Fibroblast of lung (primary cell): ENCODE measurements at regions not wholly inside any gene's neighbourhood (a gene's known extent, or its start where the extent isn't known, plus 50 kb on each side); places are given as distances from the start of the nearest gene placed in this dataset.

ENCODE experiments used
- DNase-seq, 2 donors: peaks; one replicate each; pipeline versions ENCODE4 v3.0.0 to v3.0.0-alpha.2; 2010; ENCODE audit warnings: low read depth in 2 of 2
- H2AFZ ChIP-seq: 2 replicates; pipeline ENCODE4 v1.5.1; 2012; ENCODE audit warnings: low read length, control low read depth, inconsistent platforms
- H3K27ac ChIP-seq: 2 replicates; pipeline ENCODE4 v1.5.1; 2011; ENCODE audit warnings: low read length, control low read depth; ENCODE audit not compliant: insufficient read depth
- H3K27me3 ChIP-seq: 2 replicates; pipeline ENCODE4 v1.5.1; 2011; ENCODE audit warnings: mild to moderate bottlenecking, low read length; ENCODE audit not compliant: control insufficient read depth, insufficient read depth
- H3K36me3 ChIP-seq: 2 replicates; pipeline ENCODE4 v1.5.1; 2011; ENCODE audit warnings: low read length; ENCODE audit not compliant: control insufficient read depth, insufficient read depth
- H3K4me1 ChIP-seq: 2 replicates; pipeline ENCODE4 v1.5.1; 2011; ENCODE audit warnings: low read length; ENCODE audit not compliant: control insufficient read depth, insufficient read depth; ENCODE audit errors: extremely low read depth
- H3K4me2 ChIP-seq: 2 replicates; pipeline ENCODE4 v1.5.1; 2011; ENCODE audit warnings: low read length, control low read depth; ENCODE audit not compliant: insufficient read depth; ENCODE audit errors: extremely low read depth
- H3K4me3 ChIP-seq, 4 experiments: fragments of 200-600 bp in 1 of 4; sonication (generic) in 1 of 4; replicated peaks in 1 of 4; 2 replicates each; pipeline ENCODE4 v1.5.1; 2011 to 2016; ENCODE audit warnings: low read length in 4 of 4, low read depth in 3 of 4, mild to moderate bottlenecking in 3 of 4, control low read depth in 2 of 4, inconsistent platforms in 1 of 4, mixed read lengths in 1 of 4; ENCODE audit not compliant: insufficient read depth in 1 of 4; ENCODE audit errors: control extremely low read depth in 1 of 4
- H3K79me2 ChIP-seq: 2 replicates; pipeline ENCODE4 v1.5.1; 2012; ENCODE audit warnings: mild to moderate bottlenecking, low read length, inconsistent platforms; ENCODE audit not compliant: control insufficient read depth, insufficient read depth
- H3K9ac ChIP-seq: 2 replicates; pipeline ENCODE4 v1.5.1; 2011; ENCODE audit warnings: mild to moderate bottlenecking, low read length, control low read depth; ENCODE audit not compliant: insufficient read depth
- H3K9me3 ChIP-seq: 2 replicates; pipeline ENCODE4 v1.5.1; 2012; ENCODE audit warnings: low read depth, low read length; ENCODE audit not compliant: control insufficient read depth, insufficient read depth
- H4K20me1 ChIP-seq: 2 replicates; pipeline ENCODE4 v1.5.1; 2011; ENCODE audit warnings: low read length; ENCODE audit not compliant: control insufficient read depth, insufficient read depth; ENCODE audit errors: extremely low read depth
- CTCF ChIP-seq, 2 donors: IDR thresholded peaks in 1 of 2; conservative IDR thresholded peaks in 1 of 2; 1 replicate in 1 of 2; 2 replicates in 1 of 2; pipeline ENCODE4 v1.5.1; 2011 to 2012; ENCODE audit warnings: low read length in 2 of 2, control low read depth in 1 of 2, inconsistent platforms in 1 of 2, low read depth in 1 of 2, mild to moderate bottlenecking in 1 of 2
- EZH2 ChIP-seq: IDR thresholded peaks from 2 replicates; pipeline ENCODE4 v1.5.1; 2012; ENCODE audit warnings: low read length, control low read depth, mild to moderate bottlenecking; ENCODE audit errors: missing control alignments

GRCh38 chr7:42453931-42454361 lies 216.9 kb upstream of the GLI3 start:
- H2AFZ ChIP-seq, result no peak overlapping the region
- no peak overlapping the region for H3K4me2 ChIP-seq
- no peaks in the 10 kb centered on the region for H3K4me1 ChIP-seq

GRCh38 chr7:42452356-42452755 lies 215.3 kb upstream of the GLI3 start:
- Histone ChIP-seq H4K20me1 (no peaks in the 10 kb centered on the region), H3K4me3 (no peak overlapping the region), H3K27me3 (no peaks in the 10 kb centered on the region), H3K4me1 (no peaks in the 10 kb centered on the region), H3K9ac (no peak overlapping the region), H2AFZ (no peak overlapping the region), H3K79me2 (no peaks in the 10 kb centered on the region), H3K27ac (no peak overlapping the region), H3K36me3 (no peaks in the 10 kb centered on the region), H3K9me3 (no peaks in the 10 kb centered on the region), H3K4me2 (no peak overlapping the region)
- no peak for TF ChIP-seq CTCF (conservative IDR thresholded peaks at IDR 0.05 in 1 of 2, IDR thresholded peaks at IDR 0.05 in 1 of 2; ENCODE audit: low read depth in 1 of 2, low read length in 2 of 2)
- no peak for TF ChIP-seq EZH2
- no peak for DNase-seq

More at GRCh38 chr7:42453931-42454361, 216.9 kb upstream of the GLI3 start:
- H4K20me1 ChIP-seq, result no peaks in the 10 kb centered on the region
- no peak overlapping the region for H3K4me3 ChIP-seq
- TF ChIP-seq EZH2, result no peak
- no peak for TF ChIP-seq CTCF (conservative IDR thresholded peaks at IDR 0.05 in 1 of 2, IDR thresholded peaks at IDR 0.05 in 1 of 2; ENCODE audit: low read depth in 1 of 2, low read length in 2 of 2)
- H3K27me3 ChIP-seq, result no peaks in the 10 kb centered on the region
- no peak for DNase-seq
- no peak overlapping the region for H3K27ac ChIP-seq
- H3K9me3 ChIP-seq, result no peaks in the 10 kb centered on the region
- no peak overlapping the region for H3K9ac ChIP-seq
- no peaks in the 10 kb centered on the region for H3K79me2 ChIP-seq
- no peaks in the 10 kb centered on the region for H3K36me3 ChIP-seq

DNA sequence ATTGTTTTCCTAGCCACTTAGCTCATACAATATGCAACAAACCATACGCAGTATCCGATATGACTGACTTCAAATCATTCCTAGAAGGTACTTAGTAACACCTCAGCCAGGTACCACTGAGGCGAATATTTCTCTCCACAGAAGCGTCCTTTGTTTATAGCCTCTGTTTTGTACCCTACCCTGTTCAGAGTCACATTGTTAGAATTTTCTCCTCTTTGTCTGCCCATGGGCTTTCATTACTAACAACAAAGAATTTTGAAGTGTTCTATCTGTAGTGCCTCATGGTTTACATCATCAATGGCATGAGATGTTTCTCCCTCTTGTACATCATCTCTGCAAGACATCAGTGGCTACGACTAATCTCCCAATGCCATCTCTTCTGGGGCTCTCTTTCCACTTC lies 212.4 kb upstream of the GLI3 start:
- H2AFZ ChIP-seq, result no peak overlapping the region
- H4K20me1 ChIP-seq, result no peaks in the 10 kb centered on the region
- H3K9ac ChIP-seq, result no peak overlapping the region
- H3K36me3 ChIP-seq, result no peaks in the 10 kb centered on the region
- no peak overlapping the region for H3K4me3 ChIP-seq
- H3K4me1 ChIP-seq, result no peaks in the 10 kb centered on the region
- no peak overlapping the region for H3K27ac ChIP-seq
- H3K4me2 ChIP-seq, result no peak overlapping the region
- no peaks in the 10 kb centered on the region for H3K79me2 ChIP-seq
- TF ChIP-seq EZH2 (no peak), CTCF (conservative IDR thresholded peaks at IDR 0.05 in 1 of 2, IDR thresholded peaks at IDR 0.05 in 1 of 2; ENCODE audit: low read depth in 1 of 2, low read length in 2 of 2) (no peak)
- no peaks in the 10 kb centered on the region for H3K9me3 ChIP-seq
- no peak for DNase-seq
- H3K27me3 ChIP-seq, result no peaks in the 10 kb centered on the region
